ENCODE measurements at regions not wholly inside any gene's neighbourhood (a gene's known extent, or its start where the extent isn't known, plus 50 kb on each side); places are given as distances from the start of the nearest gene placed in this dataset.

DNA sequence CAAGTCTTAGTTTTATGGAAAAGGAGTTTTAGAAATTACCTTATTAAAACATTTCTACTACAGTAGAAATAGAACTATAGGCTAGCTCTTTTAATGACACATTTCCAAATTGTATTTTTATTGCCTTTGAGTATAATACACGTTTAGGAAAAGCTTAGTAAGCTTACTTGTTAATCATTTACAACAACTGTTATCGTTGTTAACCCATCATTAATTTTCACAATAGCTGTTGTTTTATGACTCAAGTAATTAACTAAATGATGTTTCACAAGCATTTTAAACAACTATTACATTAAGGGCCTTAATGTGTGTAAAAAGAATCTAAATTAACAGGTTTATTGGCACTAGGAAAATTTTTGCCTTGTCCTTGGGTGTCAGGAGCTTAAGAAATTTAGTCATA, 120.5 kb upstream of the THRB start:
- Histone ChIP-seq H3K4me3 (ENCODE audit: low read depth, low read length) (no peak overlapping the region), H3K27me3 (ENCODE audit: control insufficient read depth, insufficient read depth, low read length) (no peaks in the 10 kb centered on the region), H3K27ac (ENCODE audit: insufficient read depth, low read length, poor library complexity, severe bottlenecking) (no peak overlapping the region), H3K4me1 (ENCODE audit: control insufficient read depth, insufficient read depth, low read length, poor library complexity, severe bottlenecking) (no peaks in the 10 kb centered on the region), H3K9me3 (ENCODE audit: control insufficient read depth in 2 of 2, low read length in 2 of 2) (no peaks in the 10 kb centered on the region), H3K36me3 (ENCODE audit: control insufficient read depth, insufficient read depth, low read length) (no peaks in the 10 kb centered on the region)
- Mint-ChIP-seq H3K36me3 (no peaks in the 10 kb centered on the region), H3K4me3 (no peak overlapping the region), H3K4me1 (no peaks in the 10 kb centered on the region), H3K27me3 (no peaks in the 10 kb centered on the region), H3K9me3 (peaks cover 0 to 5% (median 0%) of the 10 kb centered on the region in 7 donors), H3K27ac (no peak overlapping the region)
- no peak for DNase-seq
- ATAC-seq (ENCODE audit: low read depth in 2 of 2), result no peak

DNA sequence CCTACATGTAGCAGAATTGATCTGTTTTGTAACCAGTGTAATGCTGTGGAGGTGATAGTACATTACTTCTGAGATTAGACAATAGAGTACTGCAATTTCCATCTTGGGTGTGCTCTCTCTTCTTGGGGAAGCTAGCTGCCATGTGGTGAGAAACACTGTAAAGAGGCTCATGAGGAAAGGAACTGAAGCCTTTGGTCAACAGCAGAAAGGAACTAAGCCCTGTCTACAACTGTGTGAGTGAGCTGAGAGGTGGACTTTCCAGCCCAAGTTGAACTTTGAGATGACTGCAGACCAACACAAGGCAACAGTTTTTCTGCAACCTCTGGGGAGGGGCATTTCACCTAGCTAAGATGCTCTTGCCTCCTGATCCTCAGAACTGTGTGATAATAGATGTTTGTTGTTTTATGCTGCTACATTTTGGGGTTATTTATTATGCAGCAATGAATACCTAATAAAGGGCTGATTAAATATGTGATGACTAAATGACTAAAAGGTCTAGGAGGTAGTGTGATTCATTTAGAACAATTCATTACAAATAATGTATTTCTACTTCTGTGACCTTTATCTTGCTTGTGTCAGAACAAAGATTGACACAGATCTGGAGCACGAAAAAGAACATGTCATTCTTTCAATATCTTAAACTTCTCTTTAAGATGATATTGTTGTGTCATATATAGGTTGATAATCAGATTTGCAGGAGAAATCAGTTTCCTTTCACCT, 121.6 kb upstream of the THRB start:
- no peak overlapping the region for H3K27ac Mint-ChIP-seq
- H3K9me3 ChIP-seq (ENCODE audit: control insufficient read depth in 2 of 2, low read length in 2 of 2), result no peaks in the 10 kb centered on the region
- no peaks in the 10 kb centered on the region for H3K4me1 Mint-ChIP-seq
- peaks cover 0 to 5% (median 0%) of the 10 kb centered on the region in 7 donors for H3K9me3 Mint-ChIP-seq
- DNase-seq (no peak), ATAC-seq (ENCODE audit: low read depth in 2 of 2) (no peak)
- H3K27me3 ChIP-seq (ENCODE audit: control insufficient read depth, insufficient read depth, low read length), result no peaks in the 10 kb centered on the region
- no peaks in the 10 kb centered on the region for H3K36me3 Mint-ChIP-seq
- no peaks in the 10 kb centered on the region for H3K27me3 Mint-ChIP-seq
- H3K36me3 ChIP-seq (ENCODE audit: control insufficient read depth, insufficient read depth, low read length), result no peaks in the 10 kb centered on the region
- no peak overlapping the region for H3K4me3 ChIP-seq (ENCODE audit: low read depth, low read length)
- H3K27ac ChIP-seq (ENCODE audit: insufficient read depth, low read length, poor library complexity, severe bottlenecking), result no peak overlapping the region
- H3K4me3 Mint-ChIP-seq, result no peak overlapping the region
- no peaks in the 10 kb centered on the region for H3K4me1 ChIP-seq (ENCODE audit: control insufficient read depth, insufficient read depth, low read length, poor library complexity, severe bottlenecking)

- H3K4me1 Mint-ChIP-seq, result no peaks in the 10 kb centered on the region
- H3K36me3 Mint-ChIP-seq, result no peaks in the 10 kb centered on the region
- no peak overlapping the region for H3K27ac Mint-ChIP-seq
- H3K27ac ChIP-seq (ENCODE audit: insufficient read depth, low read length, poor library complexity, severe bottlenecking), result no peak overlapping the region
- no peak overlapping the region for H3K4me3 ChIP-seq (ENCODE audit: low read depth, low read length)
- DNase-seq, result no peak
- H3K4me1 ChIP-seq (ENCODE audit: control insufficient read depth, insufficient read depth, low read length, poor library complexity, severe bottlenecking), result no peaks in the 10 kb centered on the region
- no peaks in the 10 kb centered on the region for H3K9me3 ChIP-seq (ENCODE audit: control insufficient read depth in 2 of 2, low read length in 2 of 2)
- no peak for ATAC-seq (ENCODE audit: low read depth in 2 of 2)
- H3K9me3 Mint-ChIP-seq, result peaks cover 0 to 3% (median 0%) of the 10 kb centered on the region in 7 donors
- H3K4me3 Mint-ChIP-seq, result no peak overlapping the region
- no peaks in the 10 kb centered on the region for H3K27me3 ChIP-seq (ENCODE audit: control insufficient read depth, insufficient read depth, low read length)
- H3K36me3 ChIP-seq (ENCODE audit: control insufficient read depth, insufficient read depth, low read length), result no peaks in the 10 kb centered on the region
- no peaks in the 10 kb centered on the region for H3K27me3 Mint-ChIP-seq
Measured at GRCh38 chr3:24622138-24622537, 127.5 kb upstream of the THRB start.

DNA sequence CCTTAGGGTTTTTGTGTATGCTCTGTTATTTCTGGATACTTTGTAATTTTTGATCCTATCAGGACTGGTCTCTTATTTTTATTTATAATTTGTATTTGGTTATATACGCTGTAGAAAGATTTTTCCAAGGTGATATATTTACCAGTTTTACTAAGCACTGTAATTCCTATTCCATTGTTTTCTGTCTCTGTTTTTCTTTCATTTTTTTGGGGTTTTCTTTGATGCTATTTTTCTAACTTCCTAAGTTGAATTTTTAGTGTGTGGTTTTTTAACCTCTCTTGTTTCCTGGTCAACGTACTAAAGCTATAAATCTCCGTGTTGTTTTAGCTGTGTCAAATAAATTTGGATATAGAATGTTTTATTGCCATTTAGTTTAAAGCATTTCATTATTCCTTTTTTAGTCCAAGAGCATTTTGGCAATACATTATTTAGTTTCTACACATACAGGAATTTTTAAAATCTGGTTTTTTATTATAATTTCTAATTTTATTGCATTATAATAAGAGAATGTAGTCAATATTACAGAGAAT, 128.1 kb upstream of the THRB start:
- no peak overlapping the region for H3K27ac Mint-ChIP-seq
- H3K36me3 Mint-ChIP-seq, result no peaks in the 10 kb centered on the region
- H3K4me3 Mint-ChIP-seq, result no peak overlapping the region
- H3K9me3 ChIP-seq (ENCODE audit: control insufficient read depth in 2 of 2, low read length in 2 of 2), result no peaks in the 10 kb centered on the region
- H3K27me3 Mint-ChIP-seq, result no peaks in the 10 kb centered on the region
- no peak for ATAC-seq (ENCODE audit: low read depth in 2 of 2)
- no peaks in the 10 kb centered on the region for H3K36me3 ChIP-seq (ENCODE audit: control insufficient read depth, insufficient read depth, low read length)
- peaks cover 0 to 3% (median 0%) of the 10 kb centered on the region in 7 donors for H3K9me3 Mint-ChIP-seq
- H3K27me3 ChIP-seq (ENCODE audit: control insufficient read depth, insufficient read depth, low read length), result no peaks in the 10 kb centered on the region
- DNase-seq, result no peak
- no peak overlapping the region for H3K27ac ChIP-seq (ENCODE audit: insufficient read depth, low read length, poor library complexity, severe bottlenecking)
- no peaks in the 10 kb centered on the region for H3K4me1 Mint-ChIP-seq
- no peak overlapping the region for H3K4me3 ChIP-seq (ENCODE audit: low read depth, low read length)
- H3K4me1 ChIP-seq (ENCODE audit: control insufficient read depth, insufficient read depth, low read length, poor library complexity, severe bottlenecking), result no peaks in the 10 kb centered on the region

- H3K27me3 ChIP-seq (ENCODE audit: control insufficient read depth, insufficient read depth, low read length), result no peaks in the 10 kb centered on the region
- no peaks in the 10 kb centered on the region for H3K27me3 Mint-ChIP-seq
- H3K4me3 ChIP-seq (ENCODE audit: low read depth, low read length), result no peak overlapping the region
- no peaks in the 10 kb centered on the region for H3K9me3 ChIP-seq (ENCODE audit: control insufficient read depth in 2 of 2, low read length in 2 of 2)
- no peaks in the 10 kb centered on the region for H3K4me1 Mint-ChIP-seq
- H3K27ac ChIP-seq (ENCODE audit: insufficient read depth, low read length, poor library complexity, severe bottlenecking), result no peak overlapping the region
- H3K36me3 Mint-ChIP-seq, result no peaks in the 10 kb centered on the region
- DNase-seq (no peak), ATAC-seq (ENCODE audit: low read depth in 2 of 2) (no peak)
- peaks cover 0 to 3% (median 0%) of the 10 kb centered on the region in 7 donors for H3K9me3 Mint-ChIP-seq
- H3K4me1 ChIP-seq (ENCODE audit: control insufficient read depth, insufficient read depth, low read length, poor library complexity, severe bottlenecking), result no peaks in the 10 kb centered on the region
- H3K27ac Mint-ChIP-seq, result no peak overlapping the region
- H3K4me3 Mint-ChIP-seq, result no peak overlapping the region
- H3K36me3 ChIP-seq (ENCODE audit: control insufficient read depth, insufficient read depth, low read length), result no peaks in the 10 kb centered on the region
Measured at GRCh38 chr3:24623657-24624056, 129.0 kb upstream of the THRB start.

GRCh38 chr3:24624938-24625681, 130.5 kb upstream of the THRB start:
- no peaks in the 10 kb centered on the region for H3K27me3 ChIP-seq (ENCODE audit: control insufficient read depth, insufficient read depth, low read length)
- DNase-seq (no peak), ATAC-seq (ENCODE audit: low read depth in 2 of 2) (no peak)
- no peak overlapping the region for H3K27ac ChIP-seq (ENCODE audit: insufficient read depth, low read length, poor library complexity, severe bottlenecking)
- H3K36me3 Mint-ChIP-seq, result no peaks in the 10 kb centered on the region
- H3K27me3 Mint-ChIP-seq, result no peaks in the 10 kb centered on the region
- H3K4me1 Mint-ChIP-seq, result no peaks in the 10 kb centered on the region
- peaks cover 0 to 3% (median 0%) of the 10 kb centered on the region in 7 donors for H3K9me3 Mint-ChIP-seq
- no peaks in the 10 kb centered on the region for H3K36me3 ChIP-seq (ENCODE audit: control insufficient read depth, insufficient read depth, low read length)
- H3K9me3 ChIP-seq (ENCODE audit: control insufficient read depth in 2 of 2, low read length in 2 of 2), result no peaks in the 10 kb centered on the region
- no peak overlapping the region for H3K27ac Mint-ChIP-seq
- H3K4me3 Mint-ChIP-seq, result no peak overlapping the region
- no peaks in the 10 kb centered on the region for H3K4me1 ChIP-seq (ENCODE audit: control insufficient read depth, insufficient read depth, low read length, poor library complexity, severe bottlenecking)
- no peak overlapping the region for H3K4me3 ChIP-seq (ENCODE audit: low read depth, low read length)

DNA sequence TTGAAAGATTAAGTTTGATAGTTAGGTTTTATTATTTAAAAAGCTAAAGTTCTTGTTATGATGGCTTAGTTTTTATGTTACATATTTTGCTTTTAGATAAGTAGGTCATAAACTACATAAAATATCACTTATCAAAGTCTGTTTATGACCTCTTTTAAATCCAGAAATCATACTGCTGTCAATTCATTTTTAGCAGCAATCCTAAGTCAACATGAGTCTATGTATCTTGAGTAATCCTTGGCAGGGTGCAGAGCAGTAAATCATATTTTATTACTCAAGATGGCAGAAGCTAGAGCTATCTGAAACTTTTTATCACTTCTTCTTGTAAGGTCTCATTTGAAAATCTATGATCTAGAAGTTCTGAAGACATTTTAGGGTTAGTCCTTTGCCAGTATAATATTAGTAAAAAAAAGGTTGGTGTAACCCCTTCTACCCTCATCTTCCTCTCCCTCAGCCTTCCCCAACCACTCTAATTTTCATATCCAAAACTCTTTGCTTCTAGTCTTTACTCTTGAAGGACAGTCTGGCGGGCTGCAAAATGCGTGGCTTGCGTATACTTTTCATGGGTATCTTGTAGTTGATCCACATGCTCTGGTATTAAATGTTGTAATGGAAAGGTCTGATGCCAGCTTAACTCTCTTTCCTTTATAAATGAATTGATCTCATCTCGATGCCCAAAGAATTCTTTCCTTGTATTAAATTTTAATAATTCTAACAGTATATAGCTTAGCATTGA, 134.0 kb upstream of the THRB start:
- Histone ChIP-seq H3K4me1 (ENCODE audit: control insufficient read depth, insufficient read depth, low read length, poor library complexity, severe bottlenecking) (no peaks in the 10 kb centered on the region), H3K27ac (ENCODE audit: insufficient read depth, low read length, poor library complexity, severe bottlenecking) (no peak overlapping the region), H3K4me3 (ENCODE audit: low read depth, low read length) (no peak overlapping the region), H3K9me3 (ENCODE audit: control insufficient read depth in 2 of 2, low read length in 2 of 2) (no peaks in the 10 kb centered on the region), H3K27me3 (ENCODE audit: control insufficient read depth, insufficient read depth, low read length) (no peaks in the 10 kb centered on the region), H3K36me3 (ENCODE audit: control insufficient read depth, insufficient read depth, low read length) (no peaks in the 10 kb centered on the region)
- ATAC-seq (ENCODE audit: low read depth in 2 of 2) (no peak), DNase-seq (no peak)
- Mint-ChIP-seq H3K27me3 (no peaks in the 10 kb centered on the region), H3K36me3 (no peaks in the 10 kb centered on the region), H3K9me3 (peaks cover 0 to 4% (median 2%) of the 10 kb centered on the region in 7 donors), H3K27ac (no peak overlapping the region), H3K4me1 (no peaks in the 10 kb centered on the region), H3K4me3 (no peak overlapping the region)

Data from CD4-positive, CD25-positive, alpha-beta regulatory T cell (primary cell).